ENCODE measurements at regions not wholly inside any gene's neighbourhood (a gene's known extent, or its start where the extent isn't known, plus 50 kb on each side); places are given as distances from the start of the nearest gene placed in this dataset.

- no peak overlapping the region for H2AK5ac ChIP-seq (ENCODE audit: low read depth, low read length)
- no peak overlapping the region for H2BK20ac ChIP-seq (ENCODE audit: low read length)
- no peak overlapping the region for H3K14ac ChIP-seq (ENCODE audit: insufficient read length)
- no peaks in the 10 kb centered on the region for H3K79me1 ChIP-seq (ENCODE audit: low read depth, low read length)
- ChIA-PET CTCF (ENCODE audit: partially characterized antibody) (interaction anchor here (1.3 kb wide), 1 partner anchor 20 kb away, joined by 3 read pairs; no protein-coding TSS in a partner anchor), POLR2A (ENCODE audit: partially characterized antibody) (interaction anchor here (1.1 kb wide), 1 partner anchor 13 kb away, joined by 3 read pairs; no protein-coding TSS in a partner anchor)
- no peak overlapping the region for H2BK120ac ChIP-seq (replicated peaks; ENCODE audit: low read depth, low read length)
- H3K27ac ChIP-seq (ENCODE audit: low read depth, low read length), result no peak overlapping the region
- no peak overlapping the region for H2BK12ac ChIP-seq (ENCODE audit: low read depth, low read length)
- H4K91ac ChIP-seq (replicated peaks; ENCODE audit: insufficient read length, low read length), result no peak overlapping the region
- H3K79me2 ChIP-seq (ENCODE audit: control insufficient read depth in 1 of 2, insufficient read depth in 2 of 2, low read length in 2 of 2), result no peaks in the 10 kb centered on the region
- no peaks in the 10 kb centered on the region for H3K27me3 ChIP-seq (replicated peaks in 1 of 4; ENCODE audit: control insufficient read depth in 3 of 4, extremely low read depth in 1 of 4, insufficient read depth in 3 of 4, low read length in 3 of 4)
- peaks cover 0 to 2% (median 0%) of the 10 kb centered on the region in 4 experiments; a peak in 1 of 7 replicates for H3K4me1 ChIP-seq (replicated peaks in 1 of 4; ENCODE audit: control insufficient read depth in 3 of 4, insufficient read depth in 4 of 4, low read length in 3 of 4)
- H3K4me2 ChIP-seq (ENCODE audit: insufficient read depth in 1 of 2, low read depth in 2 of 2, low read length in 2 of 2), result no peak overlapping the region
- no peaks in the 10 kb centered on the region for H4K20me1 ChIP-seq (replicated peaks in 1 of 2; ENCODE audit: control insufficient read depth in 1 of 2, insufficient read depth in 2 of 2, low read length in 2 of 2)
- no peaks in the 10 kb centered on the region for H3K23me2 ChIP-seq (ENCODE audit: low read depth, low read length)
- FAIRE-seq (no peak), DNase-seq (ENCODE audit: low read depth in 1 of 2, low spot score in 2 of 2) (no peak)
- no peak overlapping the region for H3K23ac ChIP-seq (ENCODE audit: insufficient read length)
- no peaks in the 10 kb centered on the region for H3K36me3 ChIP-seq (ENCODE audit: control insufficient read depth in 2 of 4, insufficient read depth in 4 of 4, low read length in 3 of 4)
- no peak overlapping the region for H4K8ac ChIP-seq (ENCODE audit: extremely low read depth, insufficient read depth, low read length)
- H4K5ac ChIP-seq (ENCODE audit: insufficient read length, low read depth, low read length), result no peak overlapping the region
- no peak overlapping the region for H3K4ac ChIP-seq (replicated peaks; ENCODE audit: insufficient read length, low read depth, low read length)
- no peak overlapping the region for H3K18ac ChIP-seq (ENCODE audit: extremely low read depth, low read length)
- H2AFZ ChIP-seq (ENCODE audit: low read length), result no peak overlapping the region; the same call in 1 of the 2 replicates
- H3K4me3 ChIP-seq (ENCODE audit: extremely low read depth in 1 of 4, insufficient read depth in 2 of 4, low read depth in 3 of 4, low read length in 4 of 4), result no peak overlapping the region
- H3K56ac ChIP-seq (replicated peaks; ENCODE audit: insufficient read length, low read depth, low read length), result no peak overlapping the region
- H3K9me3 ChIP-seq (ENCODE audit: insufficient read depth in 2 of 2, low read depth in 1 of 2, low read length in 1 of 2), result no peaks in the 10 kb centered on the region
- H2BK15ac ChIP-seq (ENCODE audit: low read length), result no peak overlapping the region
- no peak overlapping the region for H3K9ac ChIP-seq (replicated peaks in 1 of 4; ENCODE audit: extremely low read depth in 1 of 4, low read depth in 3 of 4, low read length in 3 of 4)
- H2BK5ac ChIP-seq (ENCODE audit: low read depth, low read length), result no peak overlapping the region
- WGBS, 2 experiments (ENCODE audit: extremely low coverage in 1 of 2, insufficient coverage in 1 of 2, insufficient read length in 1 of 2, insufficient replicate concordance in 2 of 2, low coverage in 1 of 2, low lambda C conversion rate in 2 of 2, missing lambda C conversion rate in 1 of 2), result 93% methylated on average over 4 of the region's 6 CpGs; no CpG with 5 or more reads in 1 of the 2 experiments
- no peak for TF ChIP-seq KDM1A (IDR thresholded peaks at IDR 0.05; ENCODE audit: borderline replicate concordance, low read length)
- no peak for TF ChIP-seq CHD1 (IDR thresholded peaks at IDR 0.05; ENCODE audit: low read depth, low read length)
- TF ChIP-seq TCF12 (IDR thresholded peaks at IDR 0.05; ENCODE audit: low read depth, low read length), result no peak
- no peak for TF ChIP-seq TEAD4 (IDR thresholded peaks at IDR 0.05; ENCODE audit: low read depth, low read length)
- no peak for TF ChIP-seq CEBPB (IDR thresholded peaks at IDR 0.05; ENCODE audit: low read depth, low read length)
- TF ChIP-seq RFX5 (IDR thresholded peaks at IDR 0.05; ENCODE audit: borderline replicate concordance, low read depth, low read length), result no peak
- no peak for TF ChIP-seq POU5F1 (IDR thresholded peaks at IDR 0.05; ENCODE audit: low read depth, low read length)
- no peak for TF ChIP-seq RNF2 (IDR thresholded peaks at IDR 0.05; ENCODE audit: borderline replicate concordance, low read depth, low read length, missing control alignments, poor library complexity, severe bottlenecking)
- no peak for TF ChIP-seq MAFK (IDR thresholded peaks at IDR 0.05; ENCODE audit: low read depth, low read length)
Measured at GRCh38 chr9:126066131-126066530, 260.5 kb upstream of the MVB12B start.
